ENCODE measurements at regions not wholly inside any gene's neighbourhood (a gene's known extent, or its start where the extent isn't known, plus 50 kb on each side); places are given as distances from the start of the nearest gene placed in this dataset.

DNA sequence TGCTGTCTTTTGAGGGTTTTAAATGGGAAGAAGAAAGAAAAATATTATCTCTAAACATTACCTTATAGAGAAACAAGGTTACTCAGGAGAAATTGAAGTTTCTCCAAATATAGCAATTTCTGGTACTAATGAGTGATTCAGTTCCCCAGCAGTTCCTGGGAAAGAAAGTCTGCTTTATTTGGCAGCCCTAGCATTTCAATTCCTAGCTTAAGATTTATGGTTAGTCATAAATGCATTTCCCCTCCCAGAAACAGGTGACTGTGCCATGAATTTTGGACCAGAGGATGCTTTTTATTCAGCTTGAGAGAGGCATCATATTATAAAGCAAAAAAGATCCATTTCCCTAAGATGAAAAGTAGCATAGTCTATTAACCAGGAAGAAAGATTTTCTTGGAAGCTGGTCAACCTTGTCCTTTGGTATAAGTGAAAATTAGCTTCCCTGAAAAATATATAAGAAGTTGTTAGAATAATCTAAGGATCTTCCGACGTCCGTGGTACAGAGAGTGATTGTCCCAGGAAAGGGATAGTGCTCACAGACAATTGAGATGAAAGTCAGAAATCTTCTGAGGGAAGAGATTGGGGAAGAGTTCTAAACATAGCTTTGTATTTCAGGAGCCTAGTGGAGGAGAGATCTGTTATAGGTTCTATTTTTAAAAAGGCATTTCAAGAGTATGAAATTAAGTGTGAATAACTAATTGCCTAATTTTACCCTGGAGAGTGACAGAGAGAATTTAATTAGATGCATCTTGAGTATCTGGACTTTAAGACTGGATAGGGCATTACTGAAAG is 164.9 kb downstream of the ESM1 start:
- TF ChIP-seq EP300 (IDR thresholded peaks at IDR 0.05) = no peak
- TF ChIP-seq, protein P1, sequence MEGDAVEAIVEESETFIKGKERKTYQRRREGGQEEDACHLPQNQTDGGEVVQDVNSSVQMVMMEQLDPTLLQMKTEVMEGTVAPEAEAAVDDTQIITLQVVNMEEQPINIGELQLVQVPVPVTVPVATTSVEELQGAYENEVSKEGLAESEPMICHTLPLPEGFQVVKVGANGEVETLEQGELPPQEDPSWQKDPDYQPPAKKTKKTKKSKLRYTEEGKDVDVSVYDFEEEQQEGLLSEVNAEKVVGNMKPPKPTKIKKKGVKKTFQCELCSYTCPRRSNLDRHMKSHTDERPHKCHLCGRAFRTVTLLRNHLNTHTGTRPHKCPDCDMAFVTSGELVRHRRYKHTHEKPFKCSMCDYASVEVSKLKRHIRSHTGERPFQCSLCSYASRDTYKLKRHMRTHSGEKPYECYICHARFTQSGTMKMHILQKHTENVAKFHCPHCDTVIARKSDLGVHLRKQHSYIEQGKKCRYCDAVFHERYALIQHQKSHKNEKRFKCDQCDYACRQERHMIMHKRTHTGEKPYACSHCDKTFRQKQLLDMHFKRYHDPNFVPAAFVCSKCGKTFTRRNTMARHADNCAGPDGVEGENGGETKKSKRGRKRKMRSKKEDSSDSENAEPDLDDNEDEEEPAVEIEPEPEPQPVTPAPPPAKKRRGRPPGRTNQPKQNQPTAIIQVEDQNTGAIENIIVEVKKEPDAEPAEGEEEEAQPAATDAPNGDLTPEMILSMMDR (IDR thresholded peaks at IDR 0.05) = no peak
